SU-DHL-6 (cell line): ENCODE measurements at regions not wholly inside any gene's neighbourhood (a gene's known extent, or its start where the extent isn't known, plus 50 kb on each side); places are given as distances from the start of the nearest gene placed in this dataset.

Experiments used
- CTCF ChIP-seq: fragments of 200-600 bp; sonication (generic); IDR thresholded peaks from one replicate; pipeline ENCODE4 v1.5.1; 2017; ENCODE audit warnings: antibody characterized with exemption, mild to moderate bottlenecking, low read length, moderate library complexity; ENCODE audit not compliant: insufficient read depth, poor library complexity, severe bottlenecking
- EZH2phosphoT487 ChIP-seq: fragments of 200-600 bp; sonication (generic), shearing (Covaris generic); conservative IDR thresholded peaks from 2 replicates; pipeline ENCODE4 v1.6.1; 2018; ENCODE audit warnings: mild to moderate bottlenecking, antibody characterized with exemption, low read length, moderate library complexity, mixed read lengths

GRCh38 chr3:102810937-102811336 lies 376.1 kb downstream of the ZPLD1 start:
- no peak for TF ChIP-seq CTCF
- no peak for TF ChIP-seq EZH2phosphoT487
